ENCODE measurements at regions not wholly inside any gene's neighbourhood (a gene's known extent, or its start where the extent isn't known, plus 50 kb on each side); places are given as distances from the start of the nearest gene placed in this dataset.

- no peak overlapping the region for H3K4me2 ChIP-seq (ENCODE audit: insufficient read depth, low read length)
- no peak overlapping the region for H2AFZ ChIP-seq (ENCODE audit: low read depth, low read length)
- FAIRE-seq (no peak), DNase-seq (ENCODE audit: low read depth, low spot score) (no peak)
- intact Hi-C loops (cut with micrococcal nuclease) (no loop called here), dilution Hi-C loops (cut with MboI; ENCODE audit: extremely low pct_ligation_motif_present, low sequenced_read_pairs) (no loop called here)
- no peak overlapping the region for H3K9ac ChIP-seq (replicated peaks; ENCODE audit: extremely low read depth, insufficient read depth, low read length)
- no peaks in the 10 kb centered on the region for H3K4me1 ChIP-seq (ENCODE audit: control insufficient read depth, extremely low read depth, insufficient read depth, low read length)
- no peak overlapping the region for H3K4me3 ChIP-seq (replicated peaks in 1 of 3; ENCODE audit: insufficient read depth in 1 of 3, low read depth in 1 of 3, low read length in 3 of 3)
- H3K9me1 ChIP-seq (replicated peaks; ENCODE audit: control insufficient read depth, extremely low read depth, insufficient read depth, low read length): no peaks in the 10 kb centered on the region
- H3K27ac ChIP-seq (ENCODE audit: insufficient read depth, low read depth, low read length): no peak overlapping the region
- POLR2A ChIA-PET: no interaction called here
- BruUV-seq (replicated peaks): no TSS peak
- no peaks in the 10 kb centered on the region for H3K9me3 ChIP-seq (replicated peaks; ENCODE audit: control insufficient read depth, insufficient read depth, low read length)
- H3K36me3 ChIP-seq (ENCODE audit: control insufficient read depth in 2 of 2, extremely low read depth in 1 of 2, insufficient read depth in 2 of 2, low read length in 2 of 2): no peaks in the 10 kb centered on the region
- no peaks in the 10 kb centered on the region for H3K27me3 ChIP-seq (ENCODE audit: control insufficient read depth in 2 of 2, insufficient read depth in 2 of 2, low read length in 2 of 2)
- no peak for TF ChIP-seq FOS (IDR thresholded peaks at IDR 0.05; ENCODE audit: borderline replicate concordance, insufficient read depth, low read length)
- H4K20me1 ChIP-seq (replicated peaks; ENCODE audit: control insufficient read depth, extremely low read depth, insufficient read depth, low read length): no peaks in the 10 kb centered on the region
- H3K79me2 ChIP-seq (ENCODE audit: control insufficient read depth, insufficient read depth, low read length): no peaks in the 10 kb centered on the region
- CTCF ChIA-PET: no interaction called here
These were observed 86.2 kb upstream of the LINC01488 start for GRCh38 chr11:69395287-69395686.

GRCh38 chr11:69396051-69396947, 85.2 kb upstream of the LINC01488 start:
- dilution Hi-C loops (cut with MboI; ENCODE audit: extremely low pct_ligation_motif_present, low sequenced_read_pairs) (no loop called here), intact Hi-C loops (cut with micrococcal nuclease) (no loop called here)
- H3K79me2 ChIP-seq (ENCODE audit: control insufficient read depth, insufficient read depth, low read length): no peaks in the 10 kb centered on the region
- no peak for FAIRE-seq
- H3K4me3 ChIP-seq (replicated peaks in 1 of 3; ENCODE audit: insufficient read depth in 1 of 3, low read depth in 1 of 3, low read length in 3 of 3): no peak overlapping the region
- H3K36me3 ChIP-seq (ENCODE audit: control insufficient read depth in 2 of 2, extremely low read depth in 1 of 2, insufficient read depth in 2 of 2, low read length in 2 of 2): no peaks in the 10 kb centered on the region
- ChIA-PET CTCF (no interaction called here), POLR2A (no interaction called here)
- DNase-seq (ENCODE audit: low read depth, low spot score): no peak
- no peak overlapping the region for H3K4me2 ChIP-seq (ENCODE audit: insufficient read depth, low read length)
- no peak overlapping the region for H2AFZ ChIP-seq (ENCODE audit: low read depth, low read length)
- no peak overlapping the region for H3K9ac ChIP-seq (replicated peaks; ENCODE audit: extremely low read depth, insufficient read depth, low read length)
- TF ChIP-seq GATA2 (IDR thresholded peaks at IDR 0.05; ENCODE audit: insufficient read depth, insufficient read length, low read depth, low read length) (no peak), FOS (IDR thresholded peaks at IDR 0.05; ENCODE audit: borderline replicate concordance, insufficient read depth, low read length) (no peak), JUN (IDR thresholded peaks at IDR 0.05; ENCODE audit: borderline replicate concordance, insufficient read depth, insufficient read length, low read depth) (no peak), EZH2 (IDR thresholded peaks at IDR 0.05; ENCODE audit: borderline replicate concordance, low read depth, low read length, severe bottlenecking) (no peak), POLR2A (IDR thresholded peaks at IDR 0.05; ENCODE audit: low read depth, low read length) (no peak), MYC (IDR thresholded peaks at IDR 0.05; ENCODE audit: low read depth, low read length) (no peak), POLR2AphosphoS5 (IDR thresholded peaks at IDR 0.05; ENCODE audit: insufficient read depth, low read depth, low read length) (no peak), MAX (IDR thresholded peaks at IDR 0.05; ENCODE audit: insufficient read depth, insufficient read length) (no peak)
- TF ChIP-seq, protein P1, sequence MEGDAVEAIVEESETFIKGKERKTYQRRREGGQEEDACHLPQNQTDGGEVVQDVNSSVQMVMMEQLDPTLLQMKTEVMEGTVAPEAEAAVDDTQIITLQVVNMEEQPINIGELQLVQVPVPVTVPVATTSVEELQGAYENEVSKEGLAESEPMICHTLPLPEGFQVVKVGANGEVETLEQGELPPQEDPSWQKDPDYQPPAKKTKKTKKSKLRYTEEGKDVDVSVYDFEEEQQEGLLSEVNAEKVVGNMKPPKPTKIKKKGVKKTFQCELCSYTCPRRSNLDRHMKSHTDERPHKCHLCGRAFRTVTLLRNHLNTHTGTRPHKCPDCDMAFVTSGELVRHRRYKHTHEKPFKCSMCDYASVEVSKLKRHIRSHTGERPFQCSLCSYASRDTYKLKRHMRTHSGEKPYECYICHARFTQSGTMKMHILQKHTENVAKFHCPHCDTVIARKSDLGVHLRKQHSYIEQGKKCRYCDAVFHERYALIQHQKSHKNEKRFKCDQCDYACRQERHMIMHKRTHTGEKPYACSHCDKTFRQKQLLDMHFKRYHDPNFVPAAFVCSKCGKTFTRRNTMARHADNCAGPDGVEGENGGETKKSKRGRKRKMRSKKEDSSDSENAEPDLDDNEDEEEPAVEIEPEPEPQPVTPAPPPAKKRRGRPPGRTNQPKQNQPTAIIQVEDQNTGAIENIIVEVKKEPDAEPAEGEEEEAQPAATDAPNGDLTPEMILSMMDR (IDR thresholded peaks at IDR 0.05; ENCODE audit: extremely low read depth in 1 of 2, insufficient read depth in 1 of 2, low read depth in 1 of 2, low read length in 2 of 2): no peak
- no peaks in the 10 kb centered on the region for H3K4me1 ChIP-seq (ENCODE audit: control insufficient read depth, extremely low read depth, insufficient read depth, low read length)
- no TSS peak for BruUV-seq (replicated peaks)
- no peaks in the 10 kb centered on the region for H3K9me3 ChIP-seq (replicated peaks; ENCODE audit: control insufficient read depth, insufficient read depth, low read length)
- H4K20me1 ChIP-seq (replicated peaks; ENCODE audit: control insufficient read depth, extremely low read depth, insufficient read depth, low read length): no peaks in the 10 kb centered on the region
- no peak overlapping the region for H3K27ac ChIP-seq (ENCODE audit: insufficient read depth, low read depth, low read length)
- no peaks in the 10 kb centered on the region for H3K27me3 ChIP-seq (ENCODE audit: control insufficient read depth in 2 of 2, insufficient read depth in 2 of 2, low read length in 2 of 2)
- no peaks in the 10 kb centered on the region for H3K9me1 ChIP-seq (replicated peaks; ENCODE audit: control insufficient read depth, extremely low read depth, insufficient read depth, low read length)
